Peyer's patch (tissue), 4 donors: ENCODE measurements at regions not wholly inside any gene's neighbourhood (a gene's known extent, or its start where the extent isn't known, plus 50 kb on each side); places are given as distances from the start of the nearest gene placed in this dataset.

ENCODE experiments used
- DNase-seq, 3 donors: peaks; one replicate each; pipeline ENCODE4 v3.0.0-alpha.2; 2017 to 2019
- H3K27ac ChIP-seq, 4 donors: fragments of 200-600 bp; sonication (generic); one replicate each; pipeline ENCODE4 v1.5.1; 2016 to 2019
- H3K27me3 ChIP-seq, 2 donors: fragments of 200-600 bp; sonication (generic); one replicate each; pipeline ENCODE4 v1.5.1; 2019
- H3K36me3 ChIP-seq, 3 donors: fragments of 200-600 bp; sonication (generic); one replicate each; pipeline ENCODE4 v1.5.1; 2016 to 2019
- H3K4me1 ChIP-seq, 4 donors: fragments of 200-600 bp; sonication (generic); one replicate each; pipeline ENCODE4 v1.5.1; 2016 to 2019
- H3K4me3 ChIP-seq, 4 donors: fragments of 200-600 bp; sonication (generic); 1 replicate in 3 of 4; 2 replicates in 1 of 4; pipeline ENCODE4 v1.5.1; 2016 to 2019; ENCODE audit warnings: mild to moderate bottlenecking in 1 of 4
- H3K9me3 ChIP-seq, 4 donors: fragments of 200-600 bp; sonication (generic); one replicate each; pipeline ENCODE4 v1.5.1; 2016 to 2019; ENCODE audit warnings: mild to moderate bottlenecking in 1 of 4
- POLR2A ChIP-seq, 2 donors: fragments of 450-650 bp; IDR thresholded peaks; one replicate each; pipeline ENCODE4 v1.5.1; 2017; ENCODE audit warnings: antibody characterized with exemption in 2 of 2, mild to moderate bottlenecking in 2 of 2, moderate library complexity in 2 of 2
- TF ChIP-seq, protein P1 (sequence below), 6 experiments: fragments of 450-650 bp in 4 of 6; fragments of 200-600 bp in 2 of 6; sonication (generic) in 1 of 6; IDR thresholded peaks; one replicate each; pipeline ENCODE4 v1.5.1; 2017 to 2019; ENCODE audit warnings: antibody characterized with exemption in 6 of 6, mild to moderate bottlenecking in 3 of 6, moderate library complexity in 1 of 6

- Histone ChIP-seq H3K4me3 (no peak overlapping the region), H3K27ac (no peak overlapping the region), H3K36me3 (no peaks in the 10 kb centered on the region), H3K27me3 (no peaks in the 10 kb centered on the region), H3K9me3 (no peaks in the 10 kb centered on the region), H3K4me1 (no peaks in the 10 kb centered on the region)
- TF ChIP-seq, protein P1, sequence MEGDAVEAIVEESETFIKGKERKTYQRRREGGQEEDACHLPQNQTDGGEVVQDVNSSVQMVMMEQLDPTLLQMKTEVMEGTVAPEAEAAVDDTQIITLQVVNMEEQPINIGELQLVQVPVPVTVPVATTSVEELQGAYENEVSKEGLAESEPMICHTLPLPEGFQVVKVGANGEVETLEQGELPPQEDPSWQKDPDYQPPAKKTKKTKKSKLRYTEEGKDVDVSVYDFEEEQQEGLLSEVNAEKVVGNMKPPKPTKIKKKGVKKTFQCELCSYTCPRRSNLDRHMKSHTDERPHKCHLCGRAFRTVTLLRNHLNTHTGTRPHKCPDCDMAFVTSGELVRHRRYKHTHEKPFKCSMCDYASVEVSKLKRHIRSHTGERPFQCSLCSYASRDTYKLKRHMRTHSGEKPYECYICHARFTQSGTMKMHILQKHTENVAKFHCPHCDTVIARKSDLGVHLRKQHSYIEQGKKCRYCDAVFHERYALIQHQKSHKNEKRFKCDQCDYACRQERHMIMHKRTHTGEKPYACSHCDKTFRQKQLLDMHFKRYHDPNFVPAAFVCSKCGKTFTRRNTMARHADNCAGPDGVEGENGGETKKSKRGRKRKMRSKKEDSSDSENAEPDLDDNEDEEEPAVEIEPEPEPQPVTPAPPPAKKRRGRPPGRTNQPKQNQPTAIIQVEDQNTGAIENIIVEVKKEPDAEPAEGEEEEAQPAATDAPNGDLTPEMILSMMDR (IDR thresholded peaks at IDR 0.05): no peak
- TF ChIP-seq POLR2A (IDR thresholded peaks at IDR 0.05): no peak
- no peak for DNase-seq
Observed at GRCh38 chr4:173713026-173713425, 183.0 kb upstream of the HAND2 start.

- Histone ChIP-seq H3K27me3 (no peaks in the 10 kb centered on the region), H3K4me3 (no peak overlapping the region), H3K27ac (no peak overlapping the region), H3K9me3 (no peaks in the 10 kb centered on the region), H3K4me1 (no peaks in the 10 kb centered on the region), H3K36me3 (no peaks in the 10 kb centered on the region)
- TF ChIP-seq POLR2A (IDR thresholded peaks at IDR 0.05): no peak
- TF ChIP-seq, protein P1 (IDR thresholded peaks at IDR 0.05): no peak
- no peak for DNase-seq
Observed at GRCh38 chr4:173707658-173708419, 177.8 kb upstream of the HAND2 start.

DNA sequence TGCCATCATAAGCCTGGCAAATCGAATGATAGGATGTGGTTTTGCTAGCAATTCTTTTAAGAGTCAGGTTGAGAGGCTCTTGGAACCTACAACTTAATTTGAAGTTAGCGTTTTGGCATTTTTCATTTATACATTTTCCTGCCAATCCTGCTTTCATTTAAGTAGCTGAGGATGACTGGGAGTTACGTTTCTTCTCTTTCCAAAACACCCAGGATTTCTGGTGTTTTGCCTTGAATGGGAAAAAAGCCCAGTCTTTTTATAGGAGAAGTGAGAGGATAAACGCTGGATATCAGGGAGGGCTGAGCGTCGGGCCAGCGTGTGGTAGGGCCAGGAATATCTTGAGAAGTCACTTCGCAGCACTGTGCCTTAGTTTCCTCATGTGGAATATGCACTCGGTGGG lies 174.2 kb upstream of the HAND2 start:
- DNase-seq: no peak
- no peak for TF ChIP-seq POLR2A (IDR thresholded peaks at IDR 0.05)
- TF ChIP-seq, protein P1 (IDR thresholded peaks at IDR 0.05): no peak

DNA sequence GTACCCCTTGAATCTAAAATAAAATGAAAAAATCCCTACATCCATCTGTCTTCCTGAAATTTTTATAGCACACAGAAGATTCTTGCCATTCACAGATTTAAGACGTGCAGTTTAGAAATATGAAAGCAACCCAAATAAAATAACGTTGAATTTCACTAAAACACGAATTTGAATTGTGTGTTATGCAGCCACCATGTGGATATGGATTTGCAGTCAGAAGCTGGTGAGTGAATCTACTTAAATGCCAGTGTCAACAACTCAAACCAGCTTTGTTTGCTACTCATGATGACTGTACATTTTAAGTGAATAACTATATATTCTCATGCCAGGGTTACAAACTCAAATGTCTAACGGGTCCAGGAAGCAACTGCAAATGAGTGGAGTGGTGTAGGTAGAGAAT lies 173.0 kb upstream of the HAND2 start:
- DNase-seq: no peak
- TF ChIP-seq, protein P1 (IDR thresholded peaks at IDR 0.05): no peak
- TF ChIP-seq POLR2A (IDR thresholded peaks at IDR 0.05): no peak
- Histone ChIP-seq H3K4me3 (no peak overlapping the region), H3K4me1 (no peaks in the 10 kb centered on the region), H3K27ac (no peak overlapping the region), H3K36me3 (no peaks in the 10 kb centered on the region), H3K9me3 (no peaks in the 10 kb centered on the region), H3K27me3 (no peaks in the 10 kb centered on the region)

More for the DNA sequence above, 174.2 kb upstream of the HAND2 start:
- Histone ChIP-seq H3K4me1 (no peaks in the 10 kb centered on the region), H3K4me3 (no peak overlapping the region), H3K27ac (no peak overlapping the region), H3K36me3 (no peaks in the 10 kb centered on the region), H3K9me3 (no peaks in the 10 kb centered on the region), H3K27me3 (no peaks in the 10 kb centered on the region)

- Histone ChIP-seq H3K4me1 (no peaks in the 10 kb centered on the region), H3K9me3 (no peaks in the 10 kb centered on the region), H3K27ac (no peak overlapping the region), H3K36me3 (no peaks in the 10 kb centered on the region), H3K4me3 (no peak overlapping the region), H3K27me3 (no peaks in the 10 kb centered on the region)
- TF ChIP-seq, protein P1 (IDR thresholded peaks at IDR 0.05): no peak
- no peak for TF ChIP-seq POLR2A (IDR thresholded peaks at IDR 0.05)
- no peak for DNase-seq
Observed at GRCh38 chr4:173700650-173701049, 170.6 kb upstream of the HAND2 start.
